CD4-positive, alpha-beta T cell (primary cell): ENCODE measurements at regions not wholly inside any gene's neighbourhood (a gene's known extent, or its start where the extent isn't known, plus 50 kb on each side); places are given as distances from the start of the nearest gene placed in this dataset.

ENCODE experiments used
- ATAC-seq: fragments of 200-7000 bp; cut with Tn5 transposase; one replicate; pipeline ENCODE4 v1.10.0; 2022; ENCODE audit warnings: mild to moderate bottlenecking; ENCODE audit not compliant: poor library complexity
- CTCF ChIA-PET: fragments of 350-600 bp; sonication (Branson Sonifier 250); formaldehyde crosslinking; loops from one replicate; lab custom pipeline; 2021; ENCODE audit warnings: antibody characterized with exemption, inconsistent platforms; lab: Charles Lee
- POLR2A ChIA-PET: fragments of 350-600 bp; sonication (Branson Sonifier 250); formaldehyde crosslinking; loops from one replicate; lab custom pipeline; 2021; ENCODE audit warnings: antibody characterized with exemption, inconsistent platforms; lab: Charles Lee
- DNase-seq, 14 experiments: peaks; one replicate each; pipeline ENCODE4 v3.0.0-alpha.2; 2013 to 2020; ENCODE audit warnings: mixed read lengths in 2 of 14
- H3K27ac ChIP-seq, 2 donors: one replicate each; pipeline versions ENCODE4 v1.5.1 to v1.7.0; 2013; ENCODE audit warnings: low read length in 2 of 2, low read depth in 1 of 2, mild to moderate bottlenecking in 1 of 2
- H3K27me3 ChIP-seq, 2 experiments: 1 replicate in 1 of 2; 2 replicates in 1 of 2; pipeline versions ENCODE4 v1.6.1 to v1.7.0; 2013; ENCODE audit warnings: low read length in 2 of 2, control low read depth in 1 of 2, mild to moderate bottlenecking in 1 of 2, moderate library complexity in 1 of 2; ENCODE audit not compliant: insufficient read depth in 2 of 2, control insufficient read depth in 1 of 2
- H3K36me3 ChIP-seq: one replicate; pipeline ENCODE4 v1.6.1; 2013; ENCODE audit warnings: low read length, control low read depth; ENCODE audit not compliant: insufficient read depth
- H3K4me1 ChIP-seq: one replicate; pipeline ENCODE4 v1.6.1; 2013; ENCODE audit warnings: low read length, control low read depth; ENCODE audit not compliant: insufficient read depth
- H3K4me3 ChIP-seq: one replicate; pipeline ENCODE4 v1.5.1; 2013; ENCODE audit warnings: mild to moderate bottlenecking, low read length, moderate library complexity
- H3K9me3 ChIP-seq, 2 experiments: 1 replicate in 1 of 2; 2 replicates in 1 of 2; pipeline versions ENCODE4 v1.6.1 to v1.7.0; 2013; ENCODE audit warnings: low read length in 2 of 2, mild to moderate bottlenecking in 2 of 2, control low read depth in 1 of 2, moderate library complexity in 1 of 2; ENCODE audit not compliant: control insufficient read depth in 1 of 2, insufficient read depth in 1 of 2
- H3K27ac Mint-ChIP-seq: one replicate; pipeline ENCODE4 v1.8.0; 2020; ENCODE audit warnings: mixed read lengths
- H3K27me3 Mint-ChIP-seq: one replicate; pipeline ENCODE4 v1.8.0; 2021; ENCODE audit warnings: mixed read lengths
- H3K36me3 Mint-ChIP-seq: one replicate; pipeline ENCODE4 v1.8.0; 2021; ENCODE audit warnings: low read depth, mixed read lengths
- H3K4me1 Mint-ChIP-seq: one replicate; pipeline ENCODE4 v1.8.0; 2021; ENCODE audit warnings: low read depth, mixed read lengths
- H3K4me3 Mint-ChIP-seq: one replicate; pipeline ENCODE4 v1.8.0; 2020; ENCODE audit warnings: mild to moderate bottlenecking, mixed read lengths
- H3K9me3 Mint-ChIP-seq: one replicate; pipeline ENCODE4 v1.8.0; 2020; ENCODE audit warnings: mixed read lengths
- CTCF ChIP-seq: fragments of 200-600 bp; IDR thresholded peaks from one replicate; pipeline ENCODE4 v1.8.0; 2022; ENCODE audit warnings: antibody characterized with exemption, mild to moderate bottlenecking
- intact Hi-C, 2 experiments: fragments of 100-400 bp; cut with DNase I in 1 of 2; cut with micrococcal nuclease in 1 of 2; formaldehyde crosslinking; loops; one replicate each; pipeline versions ENCODE4 v1.15.1 to v1.9.0; 2023 to 2025; cut with DNase I, micrococcal nuclease

- Mint-ChIP-seq H3K9me3 (peaks cover 4% of the 10 kb centered on the region), H3K27ac (no peak overlapping the region), H3K36me3 (no peaks in the 10 kb centered on the region), H3K4me3 (no peak overlapping the region), H3K4me1 (no peaks in the 10 kb centered on the region), H3K27me3 (no peaks in the 10 kb centered on the region)
- no peak overlapping the region for H3K4me3 ChIP-seq
- ChIA-PET POLR2A (no interaction called here), CTCF (no interaction called here)
- intact Hi-C loops = no loop called here
- no peak overlapping the region for H3K27ac ChIP-seq
- H3K27me3 ChIP-seq = no peaks in the 10 kb centered on the region
- no peak for TF ChIP-seq CTCF
- DNase-seq (no peak), ATAC-seq (no peak)
- no peaks in the 10 kb centered on the region for H3K4me1 ChIP-seq
- peaks cover 0 to 4% of the 10 kb centered on the region in 2 experiments for H3K9me3 ChIP-seq
- H3K36me3 ChIP-seq = no peaks in the 10 kb centered on the region
Measured at GRCh38 chr5:106324356-106324755, 1346.4 kb downstream of the EFNA5 start.

GRCh38 chr5:106321242-106321641, 1349.5 kb downstream of the EFNA5 start:
- Histone ChIP-seq H3K4me3 (no peak overlapping the region), H3K27ac (no peak overlapping the region), H3K4me1 (no peaks in the 10 kb centered on the region), H3K27me3 (no peaks in the 10 kb centered on the region), H3K36me3 (no peaks in the 10 kb centered on the region), H3K9me3 (peaks cover 0 to 1% of the 10 kb centered on the region in 2 experiments)
- TF ChIP-seq CTCF = no peak
- no peak for ATAC-seq
- intact Hi-C loops = no loop called here
- ChIA-PET CTCF (no interaction called here), POLR2A (no interaction called here)
- H3K27me3 Mint-ChIP-seq = no peaks in the 10 kb centered on the region
- H3K4me1 Mint-ChIP-seq = no peaks in the 10 kb centered on the region
- no peak overlapping the region for H3K27ac Mint-ChIP-seq
- H3K9me3 Mint-ChIP-seq = peaks cover under 1% of the 10 kb centered on the region
- H3K36me3 Mint-ChIP-seq = no peaks in the 10 kb centered on the region
- no peak for DNase-seq
- H3K4me3 Mint-ChIP-seq = no peak overlapping the region

- Mint-ChIP-seq H3K36me3 (no peaks in the 10 kb centered on the region), H3K4me1 (no peaks in the 10 kb centered on the region), H3K27ac (no peak overlapping the region), H3K27me3 (no peaks in the 10 kb centered on the region), H3K9me3 (no peaks in the 10 kb centered on the region), H3K4me3 (no peak overlapping the region)
- ATAC-seq (no peak), DNase-seq (no peak)
- peaks cover 0 to 10% of the 10 kb centered on the region in 2 experiments for H3K9me3 ChIP-seq
- H3K27me3 ChIP-seq = no peaks in the 10 kb centered on the region
- TF ChIP-seq CTCF = no peak
- intact Hi-C loops = no loop called here
- ChIA-PET POLR2A (no interaction called here), CTCF (no interaction called here)
- no peak overlapping the region for H3K4me3 ChIP-seq
- no peaks in the 10 kb centered on the region for H3K36me3 ChIP-seq
- H3K27ac ChIP-seq = no peak overlapping the region
- no peaks in the 10 kb centered on the region for H3K4me1 ChIP-seq
Measured at GRCh38 chr5:106314221-106314824, 1356.4 kb downstream of the EFNA5 start.
